PC-3 (cell line): ENCODE measurements at regions not wholly inside any gene's neighbourhood (a gene's known extent, or its start where the extent isn't known, plus 50 kb on each side); places are given as distances from the start of the nearest gene placed in this dataset.

Source experiments
- ATAC-seq: fragments of 200-7000 bp; cut with Tn5 transposase; 2 replicates; pipeline ENCODE4 v1.9.1; 2020; ENCODE audit warnings: mild to moderate bottlenecking, moderate library complexity
- BruUV-seq: library from RNA; stranded (reverse); fragments of 400-500 nt; replicated peaks from 2 replicates; lab custom pipeline; 2021; lab: Mats Ljungman, UMichigan
- CTCF ChIA-PET: fragments of 300-600 bp; sonication (Branson Sonifier 250); formaldehyde crosslinking; loops from one replicate; lab custom pipeline; 2022; ENCODE audit warnings: antibody characterized with exemption; lab: Charles Lee
- POLR2A ChIA-PET: fragments of 300-600 bp; sonication (Branson Sonifier 250); formaldehyde crosslinking; loops from one replicate; lab custom pipeline; 2022; ENCODE audit warnings: antibody characterized with exemption; ENCODE audit not compliant: unreplicated experiment; lab: Charles Lee
- DNase-seq: peaks from one replicate; pipeline ENCODE4 v3.0.0-alpha.2; 2015
- H2AFZ ChIP-seq: fragments of 300-600 bp; sonication (generic); 2 replicates; pipeline ENCODE4 v1.6.0; 2016; ENCODE audit warnings: antibody characterized with exemption, low read length
- H3F3A ChIP-seq: fragments of 300-600 bp; sonication (generic); one replicate; pipeline ENCODE4 v1.6.0; 2017; ENCODE audit warnings: antibody characterized with exemption, low read length, control low read depth, mild to moderate bottlenecking; ENCODE audit not compliant: unreplicated experiment
- H3K27ac ChIP-seq: fragments of 300-600 bp; sonication (generic); 2 replicates; pipeline ENCODE4 v1.5.1; 2016; ENCODE audit warnings: mild to moderate bottlenecking, low read length
- H3K27me3 ChIP-seq: fragments of 300-600 bp; sonication (generic); 2 replicates; pipeline ENCODE4 v1.6.1; 2016; ENCODE audit warnings: low read length, mixed read lengths
- H3K36me3 ChIP-seq: fragments of 300-600 bp; sonication (generic); 2 replicates; pipeline ENCODE4 v1.6.1; 2016; ENCODE audit warnings: low read depth, mixed run types, low read length, mixed read lengths
- H3K4me1 ChIP-seq: fragments of 300-600 bp; sonication (generic); 2 replicates; pipeline ENCODE4 v1.5.1; 2016; ENCODE audit warnings: low read length; ENCODE audit not compliant: insufficient read depth
- H3K4me2 ChIP-seq: fragments of 300-600 bp; sonication (generic); 2 replicates; pipeline ENCODE4 v1.6.0; 2016; ENCODE audit warnings: low read length
- H3K4me3 ChIP-seq: fragments of 300-600 bp; sonication (generic); 2 replicates; pipeline ENCODE4 v1.5.1; 2016; ENCODE audit warnings: mild to moderate bottlenecking, low read length, mixed read lengths
- H3K79me2 ChIP-seq: fragments of 300-600 bp; sonication (generic); 2 replicates; pipeline ENCODE4 v1.6.1; 2017; ENCODE audit warnings: low read length, mixed read lengths
- H3K9ac ChIP-seq: fragments of 300-600 bp; sonication (generic); 2 replicates; pipeline ENCODE4 v1.6.0; 2016; ENCODE audit warnings: mild to moderate bottlenecking, low read length
- H3K9me2 ChIP-seq: fragments of 300-600 bp; sonication (generic); replicated peaks from 2 replicates; pipeline ENCODE4 v1.6.1; 2016; ENCODE audit warnings: mixed run types, low read length, mixed read lengths
- H3K9me3 ChIP-seq: fragments of 300-600 bp; sonication (generic); 2 replicates; pipeline ENCODE4 v1.6.1; 2016; ENCODE audit warnings: low read length, mixed read lengths
- H4K20me1 ChIP-seq: fragments of 300-600 bp; sonication (generic); 2 replicates; pipeline ENCODE4 v1.6.1; 2016; ENCODE audit warnings: low read length, mixed read lengths
- EZH2 ChIP-seq: fragments of 300-600 bp; sonication (generic); IDR thresholded peaks from one replicate; pipeline ENCODE4 v1.6.1; 2017; ENCODE audit warnings: antibody characterized with exemption, mild to moderate bottlenecking, low read length; ENCODE audit not compliant: unreplicated experiment
- EZH2phosphoT487 ChIP-seq: fragments of 300-600 bp; sonication (generic); IDR thresholded peaks from 2 replicates; pipeline ENCODE4 v1.6.1; 2018; ENCODE audit warnings: mild to moderate bottlenecking, antibody characterized with exemption, low read length, borderline replicate concordance
- intact Hi-C: fragments of 100-400 bp; cut with micrococcal nuclease; formaldehyde crosslinking; loops from 2 replicates; pipeline ENCODE4 v1.9.0; 2023
- TF ChIP-seq, protein P1 (sequence below): fragments of 300-600 bp; sonication (generic); conservative IDR thresholded peaks from 2 replicates; pipeline ENCODE4 v1.5.1; 2017; ENCODE audit warnings: antibody characterized with exemption, low read depth, mild to moderate bottlenecking, low read length

DNA sequence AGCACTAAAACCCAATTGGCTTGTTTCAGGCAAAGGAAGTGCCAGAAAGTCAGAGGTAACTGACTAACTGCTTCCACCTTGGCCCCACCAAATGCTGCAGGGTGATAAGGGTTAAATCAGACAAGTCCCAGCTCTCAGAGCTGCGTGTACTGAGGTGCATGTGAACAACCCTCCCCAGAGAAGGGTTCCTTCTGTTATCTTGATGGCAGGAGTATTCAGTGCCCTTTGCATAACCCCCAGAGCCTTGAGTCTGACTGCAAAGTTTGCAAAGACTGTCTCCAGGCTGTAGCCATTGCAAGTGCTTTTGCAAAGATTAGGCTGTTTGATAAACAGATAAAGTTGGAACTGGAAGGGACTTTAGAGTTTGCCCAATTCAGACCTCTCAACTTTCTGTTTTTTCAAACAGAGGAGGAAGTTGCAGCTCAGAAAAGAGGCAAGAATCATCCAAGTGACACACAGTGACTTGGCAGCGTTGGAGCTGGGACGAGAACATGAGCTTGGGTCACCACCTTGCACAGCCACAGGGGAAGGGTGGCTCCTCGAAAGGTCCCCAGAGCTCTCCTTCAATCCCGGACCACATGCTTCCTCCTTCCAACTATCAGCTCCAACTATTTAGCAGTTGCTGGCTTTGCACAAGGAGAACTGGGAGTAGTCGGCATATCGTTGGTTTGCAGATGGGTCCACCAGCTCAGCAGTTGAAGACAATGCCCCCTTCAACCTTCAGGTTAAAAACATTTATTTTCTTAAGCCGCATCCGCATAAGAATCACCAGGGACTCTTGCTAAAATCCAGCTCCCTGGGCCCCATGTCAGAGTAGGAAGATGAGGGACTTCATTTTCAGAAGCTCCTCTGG lies 224.8 kb upstream of the HES1 start:
- CTCF ChIA-PET = no interaction called here
- intact Hi-C loops = no loop called here
- peak; percentile 17 for DNase-seq
- ATAC-seq = no peak; the same call in 1 of the 2 replicates
- Histone ChIP-seq H2AFZ (no peak overlapping the region; the same call in 1 of the 2 replicates), H3K27ac (no peak overlapping the region), H3K9ac (no peak overlapping the region), H3K36me3 (no peaks in the 10 kb centered on the region), H3K9me2 (no peaks in the 10 kb centered on the region), H3K27me3 (no peaks in the 10 kb centered on the region), H3K4me3 (no peak overlapping the region), H3K4me1 (no peaks in the 10 kb centered on the region), H3K4me2 (no peak overlapping the region), H3F3A (no peaks in the 10 kb centered on the region), H4K20me1 (no peaks in the 10 kb centered on the region), H3K79me2 (no peaks in the 10 kb centered on the region), H3K9me3 (no peaks in the 10 kb centered on the region)
- BruUV-seq = no TSS peak
- TF ChIP-seq EZH2 = no peak
- TF ChIP-seq, protein P1, sequence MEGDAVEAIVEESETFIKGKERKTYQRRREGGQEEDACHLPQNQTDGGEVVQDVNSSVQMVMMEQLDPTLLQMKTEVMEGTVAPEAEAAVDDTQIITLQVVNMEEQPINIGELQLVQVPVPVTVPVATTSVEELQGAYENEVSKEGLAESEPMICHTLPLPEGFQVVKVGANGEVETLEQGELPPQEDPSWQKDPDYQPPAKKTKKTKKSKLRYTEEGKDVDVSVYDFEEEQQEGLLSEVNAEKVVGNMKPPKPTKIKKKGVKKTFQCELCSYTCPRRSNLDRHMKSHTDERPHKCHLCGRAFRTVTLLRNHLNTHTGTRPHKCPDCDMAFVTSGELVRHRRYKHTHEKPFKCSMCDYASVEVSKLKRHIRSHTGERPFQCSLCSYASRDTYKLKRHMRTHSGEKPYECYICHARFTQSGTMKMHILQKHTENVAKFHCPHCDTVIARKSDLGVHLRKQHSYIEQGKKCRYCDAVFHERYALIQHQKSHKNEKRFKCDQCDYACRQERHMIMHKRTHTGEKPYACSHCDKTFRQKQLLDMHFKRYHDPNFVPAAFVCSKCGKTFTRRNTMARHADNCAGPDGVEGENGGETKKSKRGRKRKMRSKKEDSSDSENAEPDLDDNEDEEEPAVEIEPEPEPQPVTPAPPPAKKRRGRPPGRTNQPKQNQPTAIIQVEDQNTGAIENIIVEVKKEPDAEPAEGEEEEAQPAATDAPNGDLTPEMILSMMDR = no peak
- TF ChIP-seq EZH2phosphoT487 = no peak
- POLR2A ChIA-PET = no interaction called here

DNA sequence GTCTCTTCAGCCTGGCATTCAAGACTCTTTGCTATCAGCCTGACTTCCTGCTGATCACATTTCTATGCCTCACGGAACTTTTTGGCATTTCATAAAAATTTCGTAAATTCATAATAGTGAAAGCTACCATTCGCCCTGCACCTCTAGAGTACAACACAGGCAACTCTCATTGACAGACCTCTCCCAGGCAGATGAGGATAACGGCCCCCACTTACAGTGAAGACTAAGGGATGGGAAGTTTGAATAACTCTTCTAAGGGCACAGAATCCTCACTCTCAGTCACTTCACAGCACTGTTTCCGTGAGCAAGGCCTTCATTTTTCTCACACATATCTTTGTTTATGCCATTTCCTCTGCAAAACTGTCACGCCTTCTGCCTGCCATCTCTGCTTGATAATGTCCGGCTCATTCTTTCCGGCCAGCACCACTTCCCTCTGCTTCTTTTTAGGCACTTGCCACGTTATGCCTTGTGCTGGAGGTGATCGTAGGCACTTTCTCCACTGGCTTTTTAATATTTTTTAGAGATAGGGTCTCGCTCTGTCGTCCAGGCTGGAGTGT lies 224.1 kb upstream of the HES1 start:
- Histone ChIP-seq H3K36me3 (no peaks in the 10 kb centered on the region), H3K9ac (no peak overlapping the region), H3K4me2 (no peak overlapping the region), H2AFZ (no peak overlapping the region), H4K20me1 (no peaks in the 10 kb centered on the region), H3K4me3 (no peak overlapping the region), H3K27ac (no peak overlapping the region), H3K9me2 (no peaks in the 10 kb centered on the region), H3F3A (no peaks in the 10 kb centered on the region), H3K4me1 (no peaks in the 10 kb centered on the region), H3K27me3 (no peaks in the 10 kb centered on the region), H3K9me3 (no peaks in the 10 kb centered on the region), H3K79me2 (no peaks in the 10 kb centered on the region)
- no peak for ATAC-seq
- intact Hi-C loops = no loop called here
- ChIA-PET POLR2A (no interaction called here), CTCF (no interaction called here)
- BruUV-seq = no TSS peak
- no peak for DNase-seq
- TF ChIP-seq, protein P1 = no peak
- no peak for TF ChIP-seq EZH2
- TF ChIP-seq EZH2phosphoT487 = no peak

DNA sequence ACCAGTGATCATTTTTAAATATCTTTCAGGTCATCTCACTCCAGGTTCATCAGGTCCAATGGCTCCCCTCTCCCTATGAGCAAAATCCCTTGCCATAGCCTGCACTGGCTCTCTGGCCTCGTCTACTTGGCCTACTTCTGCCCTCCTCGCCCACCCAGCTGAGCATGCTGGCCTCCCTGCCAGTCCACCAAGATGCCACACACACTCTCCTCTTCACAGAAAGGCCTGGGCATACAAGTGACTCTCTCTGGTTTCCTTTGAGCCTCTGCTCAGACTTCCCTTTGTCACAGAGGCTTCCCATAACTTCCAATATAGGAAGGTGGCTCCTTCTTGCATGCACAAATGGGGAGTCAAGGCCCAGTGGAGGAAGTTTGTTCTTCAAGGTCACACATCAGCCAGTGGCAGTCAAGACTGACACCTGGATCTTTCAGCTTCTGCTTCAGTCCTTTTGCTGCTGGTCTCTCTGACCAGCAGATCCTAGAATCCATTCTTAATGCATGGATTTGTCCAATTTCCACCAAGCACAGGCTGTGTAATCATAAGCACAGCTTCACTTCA lies 223.2 kb upstream of the HES1 start:
- CTCF ChIA-PET = no interaction called here
- intact Hi-C loops = no loop called here
- no peaks in the 10 kb centered on the region for H3K36me3 ChIP-seq

More for the DNA sequence above, 223.2 kb upstream of the HES1 start:
- no TSS peak for BruUV-seq
- Histone ChIP-seq H3K4me2 (no peak overlapping the region), H3K9me2 (no peaks in the 10 kb centered on the region), H3K4me3 (no peak overlapping the region), H3K9ac (no peak overlapping the region), H2AFZ (no peak overlapping the region), H3K4me1 (no peaks in the 10 kb centered on the region), H3K27me3 (no peaks in the 10 kb centered on the region), H3K27ac (no peak overlapping the region), H3F3A (no peaks in the 10 kb centered on the region), H4K20me1 (no peaks in the 10 kb centered on the region), H3K79me2 (no peaks in the 10 kb centered on the region), H3K9me3 (no peaks in the 10 kb centered on the region)
- POLR2A ChIA-PET = no interaction called here
- TF ChIP-seq EZH2 (no peak), EZH2phosphoT487 (no peak)
- TF ChIP-seq, protein P1 = no peak
- ATAC-seq (no peak), DNase-seq (no peak)
